Fibroblast of the aortic adventitia (primary cell): ENCODE measurements at regions not wholly inside any gene's neighbourhood (a gene's known extent, or its start where the extent isn't known, plus 50 kb on each side); places are given as distances from the start of the nearest gene placed in this dataset.
A peak's percentile ranks its signal among the peaks of the same experiment; 100 is the strongest.

Experiments used
- DNase-seq: peaks from one replicate; pipeline ENCODE4 v3.0.0-alpha.2; 2010; ENCODE audit warnings: low read depth
- H3K4me3 ChIP-seq: 2 replicates; pipeline ENCODE4 v1.5.1; 2011; ENCODE audit warnings: low read depth, mild to moderate bottlenecking, control low read depth, low read length, moderate library complexity
- CTCF ChIP-seq: IDR thresholded peaks from 2 replicates; pipeline ENCODE4 v1.5.1; 2011; ENCODE audit warnings: mild to moderate bottlenecking, low read length, control low read depth, inconsistent platforms; ENCODE audit not compliant: insufficient read depth

GRCh38 chr3:31210068-31210645 lies 315.7 kb upstream of the GADL1 start:
- no peak overlapping the region for H3K4me3 ChIP-seq
- no peak for TF ChIP-seq CTCF
- no peak for DNase-seq

GRCh38 chr3:31213869-31214486 lies 318.7 kb upstream of the STT3B start:
- H3K4me3 ChIP-seq, result no peak overlapping the region
- TF ChIP-seq CTCF, result no peak
- no peak for DNase-seq

GRCh38 chr3:31218082-31218481 lies 314.6 kb upstream of the STT3B start:
- DNase-seq, result no peak
- H3K4me3 ChIP-seq, result no peak overlapping the region
- no peak for TF ChIP-seq CTCF

- no peak for TF ChIP-seq CTCF
- H3K4me3 ChIP-seq, result no peak overlapping the region
- DNase-seq, result peak; percentile 82
These were observed 313.4 kb upstream of the STT3B start for GRCh38 chr3:31219131-31219843.

GRCh38 chr3:31220431-31220830 lies 312.3 kb upstream of the STT3B start:
- no peak overlapping the region for H3K4me3 ChIP-seq
- DNase-seq, result no peak
- no peak for TF ChIP-seq CTCF

GRCh38 chr3:31223278-31223677 lies 309.4 kb upstream of the STT3B start:
- H3K4me3 ChIP-seq, result no peak overlapping the region
- no peak for TF ChIP-seq CTCF
- DNase-seq, result no peak
